KMS-11 (cell line): ENCODE measurements at regions not wholly inside any gene's neighbourhood (a gene's known extent, or its start where the extent isn't known, plus 50 kb on each side); places are given as distances from the start of the nearest gene placed in this dataset.

Experiments
- H2AFZ ChIP-seq: fragments of 200-600 bp; sonication (generic); 2 replicates; pipeline ENCODE4 v1.6.1; 2016; ENCODE audit warnings: antibody characterized with exemption, mixed run types, low read depth
- H3K27ac ChIP-seq: fragments of 200-600 bp; sonication (generic); 2 replicates; pipeline ENCODE4 v1.6.1; 2016; ENCODE audit warnings: mild to moderate bottlenecking, mixed run types
- H3K27me3 ChIP-seq: fragments of 200-600 bp; sonication (generic); 2 replicates; pipeline ENCODE4 v1.6.1; 2017; ENCODE audit warnings: mild to moderate bottlenecking, low read depth, mixed run types, moderate library complexity; ENCODE audit not compliant: insufficient read depth
- H3K36me3 ChIP-seq: fragments of 200-600 bp; sonication (generic); 2 replicates; pipeline ENCODE4 v1.6.1; 2017; ENCODE audit warnings: mild to moderate bottlenecking, mixed run types; ENCODE audit not compliant: insufficient read depth
- H3K4me1 ChIP-seq: fragments of 200-600 bp; sonication (generic); 2 replicates; pipeline ENCODE4 v1.6.1; 2016; ENCODE audit warnings: mild to moderate bottlenecking, low read depth, mixed run types; ENCODE audit not compliant: poor library complexity, severe bottlenecking
- H3K4me2 ChIP-seq: fragments of 200-600 bp; sonication (generic); 2 replicates; pipeline ENCODE4 v1.7.0; 2016; ENCODE audit warnings: mild to moderate bottlenecking, mixed run types
- H3K4me3 ChIP-seq: fragments of 200-600 bp; sonication (generic); IDR thresholded peaks from 2 replicates; pipeline ENCODE4 v1.6.1; 2017; ENCODE audit warnings: low read depth, low read length, mixed read lengths; ENCODE audit not compliant: insufficient read depth
- H3K79me2 ChIP-seq: fragments of 200-600 bp; sonication (generic); 2 replicates; pipeline ENCODE4 v1.6.1; 2016; ENCODE audit warnings: low read depth, mixed run types; ENCODE audit not compliant: insufficient read depth
- H3K9ac ChIP-seq: fragments of 200-600 bp; sonication (generic); 2 replicates; pipeline ENCODE4 v1.6.1; 2016; ENCODE audit warnings: mild to moderate bottlenecking, mixed run types
- H4K20me1 ChIP-seq: fragments of 200-600 bp; sonication (generic); 2 replicates; pipeline ENCODE4 v1.6.1; 2016; ENCODE audit warnings: mild to moderate bottlenecking, mixed run types; ENCODE audit not compliant: insufficient read depth
- TF ChIP-seq, protein P1 (sequence below): fragments of 200-600 bp; sonication (generic); conservative IDR thresholded peaks from 2 replicates; pipeline ENCODE4 v1.6.1; 2017; ENCODE audit warnings: low read depth, mild to moderate bottlenecking, antibody characterized with exemption, low read length, moderate library complexity, mixed read lengths

DNA sequence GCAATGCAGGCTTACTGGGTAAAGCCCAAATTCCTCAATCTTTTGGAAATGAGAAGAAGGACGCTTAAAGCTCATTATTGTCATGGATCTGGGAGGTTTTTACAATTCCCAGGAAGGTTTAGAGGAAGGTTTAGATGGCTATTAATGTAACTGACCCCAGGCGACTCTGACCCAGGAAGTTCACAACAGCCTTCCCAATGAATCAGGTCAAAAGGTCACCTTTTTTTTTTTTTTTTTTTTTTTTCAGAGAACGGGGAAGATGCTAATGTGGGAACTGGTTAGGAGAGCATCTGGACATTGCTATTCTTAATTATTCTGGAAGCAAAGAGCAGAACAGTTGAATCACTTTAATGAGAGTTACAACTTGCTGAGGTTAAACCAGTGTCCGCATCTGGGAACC, 149.9 kb upstream of the ITGB1 start:
- TF ChIP-seq, protein P1, sequence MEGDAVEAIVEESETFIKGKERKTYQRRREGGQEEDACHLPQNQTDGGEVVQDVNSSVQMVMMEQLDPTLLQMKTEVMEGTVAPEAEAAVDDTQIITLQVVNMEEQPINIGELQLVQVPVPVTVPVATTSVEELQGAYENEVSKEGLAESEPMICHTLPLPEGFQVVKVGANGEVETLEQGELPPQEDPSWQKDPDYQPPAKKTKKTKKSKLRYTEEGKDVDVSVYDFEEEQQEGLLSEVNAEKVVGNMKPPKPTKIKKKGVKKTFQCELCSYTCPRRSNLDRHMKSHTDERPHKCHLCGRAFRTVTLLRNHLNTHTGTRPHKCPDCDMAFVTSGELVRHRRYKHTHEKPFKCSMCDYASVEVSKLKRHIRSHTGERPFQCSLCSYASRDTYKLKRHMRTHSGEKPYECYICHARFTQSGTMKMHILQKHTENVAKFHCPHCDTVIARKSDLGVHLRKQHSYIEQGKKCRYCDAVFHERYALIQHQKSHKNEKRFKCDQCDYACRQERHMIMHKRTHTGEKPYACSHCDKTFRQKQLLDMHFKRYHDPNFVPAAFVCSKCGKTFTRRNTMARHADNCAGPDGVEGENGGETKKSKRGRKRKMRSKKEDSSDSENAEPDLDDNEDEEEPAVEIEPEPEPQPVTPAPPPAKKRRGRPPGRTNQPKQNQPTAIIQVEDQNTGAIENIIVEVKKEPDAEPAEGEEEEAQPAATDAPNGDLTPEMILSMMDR = no peak

DNA sequence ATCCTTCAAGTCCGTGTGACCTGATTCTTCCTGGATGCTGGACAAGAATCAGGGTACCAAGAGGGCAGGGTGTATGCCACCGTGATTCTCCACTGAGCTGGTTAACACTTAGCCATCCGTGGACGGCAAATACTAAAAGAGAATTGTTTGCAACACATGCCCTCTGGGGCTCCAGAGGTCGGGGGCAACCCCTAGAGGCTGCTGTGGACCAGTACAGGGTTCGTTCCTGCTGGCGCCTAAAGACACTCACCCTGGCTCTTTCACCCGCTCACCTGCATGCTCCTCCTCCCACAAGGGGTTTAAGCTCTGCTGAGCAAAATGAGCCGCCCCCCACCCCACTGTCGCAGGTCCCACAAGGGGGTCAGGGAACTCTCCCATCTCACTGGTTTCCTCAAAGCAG, 148.7 kb upstream of the ITGB1 start:
- Histone ChIP-seq H3K4me2 (no peak overlapping the region), H4K20me1 (no peaks in the 10 kb centered on the region), H3K36me3 (no peaks in the 10 kb centered on the region), H3K4me3 (no peak overlapping the region), H3K79me2 (no peaks in the 10 kb centered on the region), H2AFZ (no peak overlapping the region), H3K27ac (no peak overlapping the region), H3K27me3 (no peaks in the 10 kb centered on the region), H3K9ac (no peak overlapping the region), H3K4me1 (no peaks in the 10 kb centered on the region)
- TF ChIP-seq, protein P1 = no peak

More for the DNA sequence above, 149.9 kb upstream of the ITGB1 start:
- Histone ChIP-seq H3K36me3 (no peaks in the 10 kb centered on the region), H3K4me1 (no peaks in the 10 kb centered on the region), H2AFZ (no peak overlapping the region), H4K20me1 (no peaks in the 10 kb centered on the region), H3K9ac (no peak overlapping the region), H3K4me2 (no peak overlapping the region), H3K27me3 (no peaks in the 10 kb centered on the region), H3K4me3 (no peak overlapping the region), H3K79me2 (no peaks in the 10 kb centered on the region), H3K27ac (no peak overlapping the region)

DNA sequence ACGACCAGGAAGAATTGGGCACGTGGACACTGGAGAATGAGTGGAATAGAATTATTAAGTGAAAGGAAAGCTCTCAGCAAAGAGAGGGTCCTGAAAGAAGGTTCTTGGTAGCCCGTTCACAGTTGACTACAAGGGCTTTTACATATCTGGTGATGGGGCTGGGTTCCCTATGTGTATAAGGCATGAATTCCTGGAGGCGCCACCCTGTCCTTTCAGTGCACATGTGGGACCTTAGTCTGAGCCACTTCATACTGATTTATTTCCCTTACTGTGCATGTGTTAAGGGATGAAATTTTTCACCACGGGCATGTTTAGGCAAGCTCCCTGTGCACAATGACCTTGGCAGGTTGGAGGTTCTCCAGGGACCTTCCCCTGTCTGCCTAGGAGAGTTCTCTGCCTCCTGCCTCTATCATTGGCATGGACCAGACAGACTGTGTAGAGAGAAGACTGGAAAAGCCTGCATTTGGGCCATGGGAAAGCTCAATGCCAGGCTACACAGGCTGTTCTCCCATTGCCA, 145.9 kb upstream of the ITGB1 start:
- TF ChIP-seq, protein P1 = no peak
- no peak overlapping the region for H2AFZ ChIP-seq
- no peak overlapping the region for H3K4me2 ChIP-seq
- no peaks in the 10 kb centered on the region for H3K79me2 ChIP-seq
- H3K4me3 ChIP-seq = no peak overlapping the region
- no peak overlapping the region for H3K9ac ChIP-seq
- no peaks in the 10 kb centered on the region for H3K27me3 ChIP-seq
- H3K27ac ChIP-seq = no peak overlapping the region
- no peaks in the 10 kb centered on the region for H3K4me1 ChIP-seq
- no peaks in the 10 kb centered on the region for H3K36me3 ChIP-seq
- no peaks in the 10 kb centered on the region for H4K20me1 ChIP-seq

DNA sequence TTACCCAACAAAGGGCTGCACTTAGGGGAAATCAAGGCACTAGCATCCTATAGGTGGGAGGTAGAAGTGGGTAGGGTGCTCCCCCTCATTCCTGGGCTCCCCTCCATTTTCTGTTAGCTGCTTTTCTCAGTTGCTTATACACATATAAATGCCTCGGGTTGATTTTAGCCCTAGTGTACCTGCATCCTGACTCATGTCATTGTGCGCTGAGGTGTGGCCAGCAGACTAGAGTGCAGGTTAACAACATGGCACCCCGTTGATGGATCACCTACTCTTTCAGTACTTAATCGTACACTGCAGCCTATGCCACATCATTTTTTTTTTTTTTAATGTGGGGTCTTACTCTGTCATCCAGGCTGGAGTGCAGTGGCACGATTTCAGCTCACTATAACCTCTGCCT, 144.0 kb upstream of the ITGB1 start:
- Histone ChIP-seq H3K9ac (no peak overlapping the region), H3K27me3 (no peaks in the 10 kb centered on the region), H3K4me1 (no peaks in the 10 kb centered on the region), H4K20me1 (no peaks in the 10 kb centered on the region), H3K36me3 (no peaks in the 10 kb centered on the region), H3K79me2 (no peaks in the 10 kb centered on the region), H2AFZ (no peak overlapping the region), H3K4me2 (no peak overlapping the region), H3K4me3 (no peak overlapping the region), H3K27ac (no peak overlapping the region)
- TF ChIP-seq, protein P1 = no peak
